CD14-positive monocyte (primary cell): ENCODE measurements at regions not wholly inside any gene's neighbourhood (a gene's known extent, or its start where the extent isn't known, plus 50 kb on each side); places are given as distances from the start of the nearest gene placed in this dataset.

Experiments
- DNase-seq, 3 donors: peaks; one replicate each; pipeline ENCODE4 v3.0.0-alpha.2; 2011 to 2022
- H2AFZ ChIP-seq: 2 replicates; pipeline ENCODE4 v1.6.0; 2012; ENCODE audit warnings: mild to moderate bottlenecking, low read depth, low read length, inconsistent platforms; ENCODE audit not compliant: insufficient read depth, poor library complexity, severe bottlenecking
- H3K27ac ChIP-seq, 2 donors: 1 replicate in 1 of 2; 2 replicates in 1 of 2; pipeline ENCODE4 v1.5.1; 2012 to 2013; ENCODE audit warnings: low read length in 2 of 2, control low read depth in 1 of 2, inconsistent platforms in 1 of 2, low read depth in 1 of 2, mild to moderate bottlenecking in 1 of 2
- H3K27me3 ChIP-seq, 2 donors: one replicate each; pipeline versions ENCODE4 v1.6.0 to v1.6.1; 2011 to 2013; ENCODE audit warnings: low read length in 2 of 2; ENCODE audit not compliant: control insufficient read depth in 2 of 2, insufficient read depth in 2 of 2
- H3K36me3 ChIP-seq, 2 donors: replicated peaks in 1 of 2; 1 replicate in 1 of 2; 2 replicates in 1 of 2; pipeline versions ENCODE4 v1.5.1 to v1.6.1; 2012 to 2013; ENCODE audit warnings: low read length in 2 of 2, control low read depth in 1 of 2, inconsistent platforms in 1 of 2, mild to moderate bottlenecking in 1 of 2; ENCODE audit not compliant: insufficient read depth in 2 of 2, control insufficient read depth in 1 of 2
- H3K4me1 ChIP-seq, 2 donors: 1 replicate in 1 of 2; 2 replicates in 1 of 2; pipeline versions ENCODE4 v1.5.1 to v1.6.1; 2012 to 2013; ENCODE audit warnings: low read length in 2 of 2, control low read depth in 1 of 2, inconsistent platforms in 1 of 2, mild to moderate bottlenecking in 1 of 2, moderate library complexity in 1 of 2; ENCODE audit not compliant: insufficient read depth in 2 of 2, control insufficient read depth in 1 of 2
- H3K4me2 ChIP-seq: replicated peaks from 2 replicates; pipeline ENCODE3; 2012; ENCODE audit warnings: low read length, moderate library complexity, mild to moderate bottlenecking; ENCODE audit not compliant: poor library complexity, severe bottlenecking; ENCODE audit errors: extremely low read depth
- H3K4me3 ChIP-seq, 3 experiments: fragments of 200-600 bp in 1 of 3; sonication (generic) in 1 of 3; replicated peaks in 1 of 3; 1 replicate in 2 of 3; 2 replicates in 1 of 3; pipeline ENCODE4 v1.5.1; 2011 to 2013; ENCODE audit warnings: low read length in 3 of 3, mild to moderate bottlenecking in 3 of 3, control low read depth in 2 of 3, low read depth in 2 of 3, inconsistent platforms in 1 of 3, moderate library complexity in 1 of 3
- H3K79me2 ChIP-seq: 2 replicates; pipeline ENCODE4 v1.6.0; 2012; ENCODE audit warnings: mild to moderate bottlenecking, control low read depth, inconsistent platforms, low read length, moderate library complexity; ENCODE audit not compliant: insufficient read depth
- H3K9ac ChIP-seq: 2 replicates; pipeline ENCODE4 v1.6.0; 2017; ENCODE audit warnings: low read length, mild to moderate bottlenecking; ENCODE audit not compliant: insufficient read depth, poor library complexity, severe bottlenecking
- H3K9me3 ChIP-seq, 2 donors: replicated peaks in 1 of 2; 1 replicate in 1 of 2; 2 replicates in 1 of 2; pipeline versions ENCODE4 v1.5.1 to v1.6.1; 2012 to 2013; ENCODE audit warnings: low read length in 2 of 2, control low read depth in 1 of 2; ENCODE audit not compliant: control insufficient read depth in 1 of 2, insufficient read depth in 1 of 2
- H4K20me1 ChIP-seq: 2 replicates; pipeline ENCODE4 v1.6.0; 2012; ENCODE audit warnings: mild to moderate bottlenecking, low read length, control low read depth, moderate library complexity; ENCODE audit not compliant: insufficient read depth
- H3K27ac Mint-ChIP-seq, 7 donors: one replicate each; pipeline ENCODE4 v1.8.0; 2020; ENCODE audit warnings: mild to moderate bottlenecking in 7 of 7, mixed read lengths in 7 of 7, moderate library complexity in 6 of 7, inconsistent platforms in 2 of 7
- H3K27me3 Mint-ChIP-seq, 3 donors: one replicate each; pipeline ENCODE4 v1.8.0; 2021 to 2022; ENCODE audit warnings: low read depth in 3 of 3, mild to moderate bottlenecking in 3 of 3, mixed read lengths in 3 of 3, moderate library complexity in 3 of 3, inconsistent platforms in 1 of 3
- H3K36me3 Mint-ChIP-seq, 2 donors: one replicate each; pipeline ENCODE4 v1.8.0; 2020; ENCODE audit warnings: mixed read lengths in 2 of 2, inconsistent platforms in 1 of 2, mild to moderate bottlenecking in 1 of 2
- H3K4me1 Mint-ChIP-seq: one replicate; pipeline ENCODE4 v1.8.0; 2020; ENCODE audit warnings: mild to moderate bottlenecking, mixed read lengths
- H3K4me3 Mint-ChIP-seq, 2 donors: one replicate each; pipeline ENCODE4 v1.8.0; 2020; ENCODE audit warnings: mild to moderate bottlenecking in 2 of 2, mixed read lengths in 2 of 2, moderate library complexity in 1 of 2
- H3K9me3 Mint-ChIP-seq, 7 donors: one replicate each; pipeline ENCODE4 v1.8.0; 2020 to 2022; ENCODE audit warnings: mixed read lengths in 7 of 7, mild to moderate bottlenecking in 6 of 7, moderate library complexity in 6 of 7, inconsistent platforms in 2 of 7
- WGBS: methylation state at CpG from one replicate; pipeline ENCODE4 v1.1.5; 2013; ENCODE audit warnings: missing lambda C conversion rate; ENCODE audit not compliant: insufficient coverage; 5-methylcytosine and 5-hydroxymethylcytosine counted together
- intact Hi-C, 2 donors: fragments of 100-400 bp; cut with micrococcal nuclease; formaldehyde crosslinking; loops; one replicate each; pipeline versions ENCODE4 v1.15.0 to v1.15.1; 2023
- TF ChIP-seq, protein P1 (sequence below): fragments of 200-600 bp; IDR thresholded peaks from one replicate; pipeline ENCODE4 v1.8.0; 2022; ENCODE audit warnings: antibody characterized with exemption, mild to moderate bottlenecking

DNA sequence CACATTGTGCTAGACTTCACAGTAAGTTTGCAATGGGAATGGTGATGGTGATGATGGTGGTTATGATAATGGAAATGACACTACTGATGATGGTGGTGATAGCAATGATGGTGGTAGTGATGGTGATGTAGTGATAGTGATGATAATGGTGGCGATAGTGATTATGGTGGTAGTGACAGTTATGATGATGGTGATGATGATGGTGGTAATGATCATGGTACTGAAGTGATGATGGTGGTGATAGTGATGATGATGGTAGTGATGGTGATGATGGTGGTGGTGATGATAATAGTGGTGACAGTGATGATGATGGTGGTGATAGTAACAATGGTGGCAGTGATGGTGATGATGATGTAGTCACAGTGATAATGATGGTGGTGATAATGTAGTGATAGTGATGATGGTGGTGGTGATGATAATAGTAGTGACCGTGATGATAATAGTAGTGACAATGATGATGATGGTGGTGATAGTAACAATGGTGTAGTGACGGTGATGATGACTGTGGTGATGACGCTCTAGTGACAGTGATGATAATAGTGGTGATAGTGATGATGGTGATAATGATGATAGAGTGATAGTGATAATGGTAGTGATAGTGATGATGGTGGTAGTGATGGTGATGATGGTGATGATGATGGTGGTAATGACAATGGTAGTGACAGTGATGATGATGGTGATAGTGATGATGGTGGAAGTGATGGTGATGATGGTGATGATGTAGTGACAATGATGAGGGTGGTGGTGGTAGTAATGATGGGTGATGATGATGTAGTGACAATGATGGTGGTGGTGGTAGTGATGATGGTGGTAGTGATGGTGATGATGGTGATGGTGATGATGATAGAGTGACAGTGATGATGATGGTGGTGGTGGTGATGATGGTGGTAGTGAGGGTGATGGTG, 222.9 kb upstream of the PWP1 start:
- no peak overlapping the region for H3K27ac ChIP-seq
- H3K4me2 ChIP-seq = no peak overlapping the region
- no peaks in the 10 kb centered on the region for H4K20me1 ChIP-seq
- no peak overlapping the region for H3K4me3 ChIP-seq
- peaks cover 7 to 9% of the 10 kb centered on the region in 2 donors for H3K4me1 ChIP-seq
- H3K36me3 ChIP-seq = no peaks in the 10 kb centered on the region
- H3K9ac ChIP-seq = no peak overlapping the region
- no peak for DNase-seq
- H3K27ac Mint-ChIP-seq = no peak overlapping the region
- H3K9me3 ChIP-seq = no peaks in the 10 kb centered on the region
- H3K4me3 Mint-ChIP-seq = no peak overlapping the region
- intact Hi-C loops = no loop called here
- no peak overlapping the region for H2AFZ ChIP-seq
- no peaks in the 10 kb centered on the region for H3K27me3 ChIP-seq
- no peaks in the 10 kb centered on the region for H3K79me2 ChIP-seq
- TF ChIP-seq, protein P1, sequence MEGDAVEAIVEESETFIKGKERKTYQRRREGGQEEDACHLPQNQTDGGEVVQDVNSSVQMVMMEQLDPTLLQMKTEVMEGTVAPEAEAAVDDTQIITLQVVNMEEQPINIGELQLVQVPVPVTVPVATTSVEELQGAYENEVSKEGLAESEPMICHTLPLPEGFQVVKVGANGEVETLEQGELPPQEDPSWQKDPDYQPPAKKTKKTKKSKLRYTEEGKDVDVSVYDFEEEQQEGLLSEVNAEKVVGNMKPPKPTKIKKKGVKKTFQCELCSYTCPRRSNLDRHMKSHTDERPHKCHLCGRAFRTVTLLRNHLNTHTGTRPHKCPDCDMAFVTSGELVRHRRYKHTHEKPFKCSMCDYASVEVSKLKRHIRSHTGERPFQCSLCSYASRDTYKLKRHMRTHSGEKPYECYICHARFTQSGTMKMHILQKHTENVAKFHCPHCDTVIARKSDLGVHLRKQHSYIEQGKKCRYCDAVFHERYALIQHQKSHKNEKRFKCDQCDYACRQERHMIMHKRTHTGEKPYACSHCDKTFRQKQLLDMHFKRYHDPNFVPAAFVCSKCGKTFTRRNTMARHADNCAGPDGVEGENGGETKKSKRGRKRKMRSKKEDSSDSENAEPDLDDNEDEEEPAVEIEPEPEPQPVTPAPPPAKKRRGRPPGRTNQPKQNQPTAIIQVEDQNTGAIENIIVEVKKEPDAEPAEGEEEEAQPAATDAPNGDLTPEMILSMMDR = no peak
- peaks cover 0 to 1% (median 0%) of the 10 kb centered on the region in 7 donors for H3K9me3 Mint-ChIP-seq
- no peaks in the 10 kb centered on the region for H3K4me1 Mint-ChIP-seq
- WGBS = 96% methylated on average over 4 of the region's 4 CpGs
- no peaks in the 10 kb centered on the region for H3K36me3 Mint-ChIP-seq
- H3K27me3 Mint-ChIP-seq = peaks cover 0 to 2% (median 0%) of the 10 kb centered on the region in 3 donors

DNA sequence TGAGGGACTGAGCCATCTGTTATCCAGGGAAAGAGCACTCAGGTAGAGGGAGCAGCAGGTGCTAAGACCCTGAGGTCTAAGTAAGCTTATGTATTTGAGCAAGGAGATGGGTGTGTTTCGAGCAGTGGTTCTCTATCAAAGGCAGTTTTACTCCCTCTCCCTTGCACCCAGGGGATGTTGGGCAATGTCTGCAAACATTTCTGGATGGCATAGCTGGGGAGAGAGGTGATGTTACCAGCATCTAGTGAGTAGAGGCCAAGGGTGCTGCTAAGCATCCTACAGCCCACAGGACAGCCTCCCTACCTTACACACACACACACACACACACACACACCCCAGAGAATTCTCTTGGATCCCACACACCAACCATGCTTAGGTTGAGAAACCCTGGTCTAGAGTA, 221.0 kb upstream of the PWP1 start:
- no peak for DNase-seq
- Histone ChIP-seq H2AFZ (no peak overlapping the region), H3K4me1 (peaks cover 7 to 9% of the 10 kb centered on the region in 2 donors), H3K4me3 (no peak overlapping the region), H3K4me2 (no peak overlapping the region), H4K20me1 (no peaks in the 10 kb centered on the region), H3K27me3 (no peaks in the 10 kb centered on the region), H3K36me3 (no peaks in the 10 kb centered on the region), H3K27ac (no peak overlapping the region), H3K79me2 (no peaks in the 10 kb centered on the region), H3K9me3 (no peaks in the 10 kb centered on the region), H3K9ac (no peak overlapping the region)
- Mint-ChIP-seq H3K36me3 (no peaks in the 10 kb centered on the region), H3K4me3 (no peak overlapping the region), H3K9me3 (peaks cover 0 to 1% (median 0%) of the 10 kb centered on the region in 7 donors), H3K27me3 (no peaks in the 10 kb centered on the region), H3K27ac (no peak overlapping the region), H3K4me1 (no peaks in the 10 kb centered on the region)
- TF ChIP-seq, protein P1 = no peak
- no CpG with 5 or more reads among the region's 1 CpG for WGBS
- intact Hi-C loops = no loop called here
